ENCODE measurements at regions not wholly inside any gene's neighbourhood (a gene's known extent, or its start where the extent isn't known, plus 50 kb on each side); places are given as distances from the start of the nearest gene placed in this dataset.

GRCh38 chr4:23458054-23458453, 431.8 kb downstream of the PPARGC1A start:
- no peak for TF ChIP-seq GATA1 (IDR thresholded peaks at IDR 0.05; ENCODE audit: low read depth, low read length)
- no peak for TF ChIP-seq POLR2A (IDR thresholded peaks at IDR 0.05; ENCODE audit: low read length)

Data from erythroblast (primary cell).